Fibroblast of the aortic adventitia (primary cell): ENCODE measurements at regions not wholly inside any gene's neighbourhood (a gene's known extent, or its start where the extent isn't known, plus 50 kb on each side); places are given as distances from the start of the nearest gene placed in this dataset.

ENCODE experiments used
- DNase-seq: peaks from one replicate; pipeline ENCODE4 v3.0.0-alpha.2; 2010; ENCODE audit warnings: low read depth
- H3K4me3 ChIP-seq: 2 replicates; pipeline ENCODE4 v1.5.1; 2011; ENCODE audit warnings: low read depth, mild to moderate bottlenecking, control low read depth, low read length, moderate library complexity
- CTCF ChIP-seq: IDR thresholded peaks from 2 replicates; pipeline ENCODE4 v1.5.1; 2011; ENCODE audit warnings: mild to moderate bottlenecking, low read length, control low read depth, inconsistent platforms; ENCODE audit not compliant: insufficient read depth

GRCh38 chr20:60403105-60403741 is 445.0 kb downstream of the CDH26 start:
- no peak for DNase-seq
- H3K4me3 ChIP-seq: no peak overlapping the region
- no peak for TF ChIP-seq CTCF

GRCh38 chr20:60407011-60407771 is 449.0 kb downstream of the CDH26 start:
- no peak overlapping the region for H3K4me3 ChIP-seq
- no peak for TF ChIP-seq CTCF
- DNase-seq: no peak

- no peak overlapping the region for H3K4me3 ChIP-seq
- TF ChIP-seq CTCF: no peak
- DNase-seq: no peak
These were observed 449.7 kb downstream of the CDH26 start for GRCh38 chr20:60407938-60408337.

- TF ChIP-seq CTCF: no peak
- no peak overlapping the region for H3K4me3 ChIP-seq
- DNase-seq: no peak
These were observed 450.2 kb downstream of the CDH26 start for GRCh38 chr20:60408435-60408834.

- TF ChIP-seq CTCF: no peak
- DNase-seq: no peak
- no peak overlapping the region for H3K4me3 ChIP-seq
These were observed 452.5 kb downstream of the CDH26 start for GRCh38 chr20:60410618-60411264.

GRCh38 chr20:60411813-60412212 is 453.6 kb downstream of the CDH26 start:
- no peak overlapping the region for H3K4me3 ChIP-seq
- DNase-seq: no peak
- no peak for TF ChIP-seq CTCF
